Colonic mucosa (tissue), 4 donors: ENCODE measurements at regions not wholly inside any gene's neighbourhood (a gene's known extent, or its start where the extent isn't known, plus 50 kb on each side); places are given as distances from the start of the nearest gene placed in this dataset.

Experiments used
- DNase-seq: peaks from one replicate; pipeline ENCODE4 v3.0.0-alpha.2; 2020
- H3K27ac ChIP-seq: fragments of 200-600 bp; one replicate; pipeline ENCODE4 v1.8.0; 2021
- H3K27me3 ChIP-seq: fragments of 200-600 bp; one replicate; pipeline ENCODE4 v1.8.0; 2021
- H3K36me3 ChIP-seq: fragments of 200-600 bp; one replicate; pipeline ENCODE4 v1.8.0; 2021
- H3K4me1 ChIP-seq: fragments of 200-600 bp; one replicate; pipeline ENCODE4 v1.8.0; 2021; ENCODE audit warnings: mild to moderate bottlenecking
- H3K4me3 ChIP-seq: fragments of 200-600 bp; one replicate; pipeline ENCODE4 v1.8.0; 2021
- H3K9ac ChIP-seq, 2 donors: one replicate each; pipeline ENCODE4 v1.7.0; 2013; ENCODE audit warnings: control low read depth in 2 of 2, low read depth in 2 of 2, low read length in 2 of 2
- H3K9me3 ChIP-seq: fragments of 200-600 bp; one replicate; pipeline ENCODE4 v1.8.0; 2021
- CTCF ChIP-seq: fragments of 200-600 bp; IDR thresholded peaks from one replicate; pipeline ENCODE4 v1.8.0; 2022; ENCODE audit warnings: antibody characterized with exemption, mild to moderate bottlenecking
- intact Hi-C: fragments of 100-400 bp; cut with DNase I; formaldehyde crosslinking; loops from one replicate; pipeline ENCODE4 v1.14.1; 2022
- donor health status: healthy.
- donor health status: DM: no; HTN: no; CAD: no.
- donor health status: DM: no; HTN: no; CAD: no.

DNA sequence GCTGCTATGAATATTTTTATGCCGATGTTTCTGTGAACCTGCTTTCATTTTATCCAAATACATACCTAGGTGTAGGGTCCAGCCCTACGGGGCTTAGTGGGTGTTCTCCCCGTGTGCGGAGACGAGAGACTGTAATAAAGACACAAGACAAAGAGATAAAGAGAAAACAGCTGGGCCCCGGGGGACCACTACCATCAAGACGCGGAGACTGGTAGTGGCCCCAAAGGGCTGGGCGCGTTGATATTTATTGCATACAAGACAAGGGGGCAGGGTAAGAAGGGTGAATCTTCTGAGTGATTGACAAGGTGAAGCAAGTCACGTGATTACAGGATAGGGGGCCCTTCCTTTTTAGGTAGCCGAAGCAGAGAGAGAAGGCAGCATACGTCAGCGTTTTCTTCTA lies 920.1 kb downstream of the BRD1 start:
- no peaks in the 10 kb centered on the region for H3K9me3 ChIP-seq
- H3K4me3 ChIP-seq: no peak overlapping the region
- no peaks in the 10 kb centered on the region for H3K27me3 ChIP-seq
- intact Hi-C loops: no loop called here
- H3K27ac ChIP-seq: no peak overlapping the region
- no peaks in the 10 kb centered on the region for H3K36me3 ChIP-seq
- TF ChIP-seq CTCF: no peak
- DNase-seq: no peak
- H3K4me1 ChIP-seq: no peaks in the 10 kb centered on the region
- no peak overlapping the region for H3K9ac ChIP-seq

GRCh38 chr22:48906216-48906835 lies 921.3 kb downstream of the BRD1 start:
- no peak for TF ChIP-seq CTCF
- no peak overlapping the region for H3K9ac ChIP-seq
- H3K9me3 ChIP-seq: no peaks in the 10 kb centered on the region
- intact Hi-C loops: no loop called here
- H3K36me3 ChIP-seq: no peaks in the 10 kb centered on the region
- no peak overlapping the region for H3K4me3 ChIP-seq
- no peaks in the 10 kb centered on the region for H3K27me3 ChIP-seq
- H3K4me1 ChIP-seq: no peaks in the 10 kb centered on the region
- DNase-seq: no peak
- H3K27ac ChIP-seq: no peak overlapping the region

DNA sequence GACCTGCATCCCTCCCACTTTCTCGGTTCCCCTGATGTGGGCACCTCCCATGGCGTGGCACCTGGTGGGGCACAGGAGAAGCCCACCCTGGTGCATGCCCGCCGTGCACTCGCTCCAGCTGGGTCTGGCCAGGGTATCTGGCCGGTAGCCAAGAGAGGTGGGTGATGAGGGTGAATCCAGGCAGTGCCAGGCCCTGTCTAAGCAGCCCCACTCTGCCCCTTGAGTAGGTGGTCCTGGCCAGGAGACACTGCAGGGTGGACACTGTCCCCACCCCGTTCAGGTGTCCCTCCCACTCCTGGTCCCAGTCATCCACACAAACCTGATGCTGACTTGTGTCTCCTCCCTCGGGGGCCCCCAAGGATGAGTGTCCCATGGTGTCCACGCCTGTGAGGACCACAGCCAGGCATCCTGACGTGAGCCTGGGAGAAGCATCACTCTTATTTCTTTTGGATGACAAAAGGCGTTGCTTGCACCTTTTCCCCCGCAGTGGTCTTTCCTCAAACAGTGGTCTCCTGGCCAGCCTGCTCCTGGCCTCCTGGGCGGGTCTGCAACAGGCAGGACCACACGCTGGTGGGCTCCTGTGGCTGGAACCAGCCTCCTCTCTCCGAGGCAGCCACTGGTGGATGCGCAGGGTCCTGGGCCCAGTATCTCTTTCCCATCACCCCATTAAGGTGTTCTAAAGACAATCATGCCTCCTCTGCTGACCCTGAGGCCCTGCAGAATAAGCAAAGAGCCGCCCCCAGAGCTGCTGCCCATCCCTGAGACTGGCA lies 922.3 kb downstream of the BRD1 start:
- no peak for DNase-seq

GRCh38 chr22:48902983-48903650 lies 924.6 kb downstream of the BRD1 start:
- Histone ChIP-seq H3K9me3 (no peaks in the 10 kb centered on the region), H3K4me3 (no peak overlapping the region), H3K4me1 (no peaks in the 10 kb centered on the region), H3K9ac (no peak overlapping the region), H3K27ac (no peak overlapping the region), H3K36me3 (no peaks in the 10 kb centered on the region), H3K27me3 (no peaks in the 10 kb centered on the region)
- DNase-seq: no peak
- intact Hi-C loops: no loop called here
- no peak for TF ChIP-seq CTCF

More for the DNA sequence above, 922.3 kb downstream of the BRD1 start:
- H3K36me3 ChIP-seq: no peaks in the 10 kb centered on the region
- H3K9me3 ChIP-seq: no peaks in the 10 kb centered on the region
- no peaks in the 10 kb centered on the region for H3K4me1 ChIP-seq
- H3K4me3 ChIP-seq: no peak overlapping the region
- no peak overlapping the region for H3K27ac ChIP-seq
- H3K27me3 ChIP-seq: no peaks in the 10 kb centered on the region
- intact Hi-C loops: no loop called here
- no peak overlapping the region for H3K9ac ChIP-seq
- no peak for TF ChIP-seq CTCF

DNA sequence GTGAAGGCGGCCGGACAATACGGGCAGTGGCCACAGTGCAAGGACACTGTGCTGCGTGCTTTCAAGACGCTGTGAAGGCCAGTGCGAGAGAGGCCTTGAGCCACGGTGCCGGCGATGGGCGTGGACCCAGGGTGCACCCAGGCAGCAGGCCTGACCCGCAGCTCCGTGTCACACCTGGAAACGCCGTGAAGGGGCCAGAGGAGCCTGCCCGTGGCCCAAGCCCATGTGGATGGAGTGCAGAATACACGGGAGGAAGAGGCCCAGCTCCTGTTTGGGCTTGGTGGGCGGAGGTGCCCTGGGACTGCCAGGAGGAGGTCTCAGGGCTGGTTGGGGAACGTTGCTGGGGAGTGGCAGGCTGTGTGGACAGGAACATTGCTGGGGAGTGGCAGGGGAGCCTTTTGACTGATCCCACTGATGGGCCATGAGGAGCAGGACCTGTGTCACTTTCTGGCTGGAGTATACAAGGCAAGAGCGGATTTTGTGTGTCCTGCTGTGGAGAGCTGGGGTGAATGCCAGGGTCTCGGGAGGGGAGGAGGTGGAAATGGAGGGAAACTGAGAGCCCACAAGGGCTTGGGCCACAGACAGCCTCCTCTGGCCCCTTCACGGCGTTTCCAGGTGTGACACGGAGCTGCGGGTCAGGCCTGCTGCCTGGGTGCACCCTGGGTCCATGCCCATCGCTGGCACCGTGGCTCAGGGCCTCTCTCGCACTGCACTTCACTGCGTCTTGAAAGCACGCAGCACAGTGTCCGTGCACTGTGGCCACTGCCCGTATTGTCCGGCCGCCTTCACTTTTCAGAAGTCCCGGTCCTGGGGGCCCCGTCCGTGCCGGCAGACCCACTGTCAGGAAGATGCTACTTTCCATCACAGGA lies 925.4 kb downstream of the BRD1 start:
- no peak for DNase-seq
- no peaks in the 10 kb centered on the region for H3K27me3 ChIP-seq
- H3K9me3 ChIP-seq: no peaks in the 10 kb centered on the region
- no peaks in the 10 kb centered on the region for H3K4me1 ChIP-seq
- H3K27ac ChIP-seq: no peak overlapping the region
- no peak overlapping the region for H3K4me3 ChIP-seq
- no peak overlapping the region for H3K9ac ChIP-seq
- intact Hi-C loops: no loop called here
- no peak for TF ChIP-seq CTCF
- H3K36me3 ChIP-seq: no peaks in the 10 kb centered on the region
